ENCODE measurements at regions not wholly inside any gene's neighbourhood (a gene's known extent, or its start where the extent isn't known, plus 50 kb on each side); places are given as distances from the start of the nearest gene placed in this dataset.

DNA sequence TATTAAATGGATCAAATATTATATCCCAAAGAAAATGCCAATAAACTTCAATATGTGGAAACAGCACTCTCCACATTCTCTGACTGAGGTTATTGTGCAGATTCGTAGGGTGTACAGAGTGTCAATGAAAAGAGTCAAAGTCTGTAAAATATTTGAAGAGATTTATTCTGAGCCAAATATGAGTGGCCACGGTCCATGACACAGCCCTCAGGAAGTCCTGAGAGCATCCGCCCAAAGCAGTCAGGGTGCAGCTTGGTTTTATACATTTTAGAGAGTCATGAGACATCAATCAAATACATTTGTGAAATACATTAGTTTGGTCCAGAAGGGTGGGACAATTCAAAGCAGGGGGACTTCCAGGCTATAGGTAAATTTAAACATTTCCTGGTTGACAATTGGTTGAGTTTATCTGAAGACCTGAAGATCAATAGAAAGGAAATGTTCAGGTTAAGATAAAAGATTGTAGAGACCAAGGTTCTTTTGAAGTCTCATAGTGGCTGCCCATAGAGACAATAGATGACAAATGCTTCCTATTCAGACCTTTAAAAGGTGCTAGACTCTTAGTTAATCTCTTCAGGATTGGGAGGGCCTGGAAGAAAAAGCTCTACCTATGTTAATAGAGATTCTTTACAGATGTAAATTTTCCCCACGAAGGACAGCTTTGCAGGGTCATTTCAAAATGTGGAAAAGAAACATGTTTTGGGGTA is 569.5 kb downstream of the MATN1 start:
- no peak for TF ChIP-seq EZH2 (IDR thresholded peaks at IDR 0.05; ENCODE audit: insufficient read depth, low read length)
- TF ChIP-seq, protein P1, sequence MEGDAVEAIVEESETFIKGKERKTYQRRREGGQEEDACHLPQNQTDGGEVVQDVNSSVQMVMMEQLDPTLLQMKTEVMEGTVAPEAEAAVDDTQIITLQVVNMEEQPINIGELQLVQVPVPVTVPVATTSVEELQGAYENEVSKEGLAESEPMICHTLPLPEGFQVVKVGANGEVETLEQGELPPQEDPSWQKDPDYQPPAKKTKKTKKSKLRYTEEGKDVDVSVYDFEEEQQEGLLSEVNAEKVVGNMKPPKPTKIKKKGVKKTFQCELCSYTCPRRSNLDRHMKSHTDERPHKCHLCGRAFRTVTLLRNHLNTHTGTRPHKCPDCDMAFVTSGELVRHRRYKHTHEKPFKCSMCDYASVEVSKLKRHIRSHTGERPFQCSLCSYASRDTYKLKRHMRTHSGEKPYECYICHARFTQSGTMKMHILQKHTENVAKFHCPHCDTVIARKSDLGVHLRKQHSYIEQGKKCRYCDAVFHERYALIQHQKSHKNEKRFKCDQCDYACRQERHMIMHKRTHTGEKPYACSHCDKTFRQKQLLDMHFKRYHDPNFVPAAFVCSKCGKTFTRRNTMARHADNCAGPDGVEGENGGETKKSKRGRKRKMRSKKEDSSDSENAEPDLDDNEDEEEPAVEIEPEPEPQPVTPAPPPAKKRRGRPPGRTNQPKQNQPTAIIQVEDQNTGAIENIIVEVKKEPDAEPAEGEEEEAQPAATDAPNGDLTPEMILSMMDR (IDR thresholded peaks at IDR 0.05; ENCODE audit: insufficient read depth, low read depth, low read length) = no peak
